ENCODE measurements at regions not wholly inside any gene's neighbourhood (a gene's known extent, or its start where the extent isn't known, plus 50 kb on each side); places are given as distances from the start of the nearest gene placed in this dataset.

GRCh38 chr4:188658958-188659522 is 519.8 kb downstream of the TRIML1 start:
- TF ChIP-seq, protein P1, sequence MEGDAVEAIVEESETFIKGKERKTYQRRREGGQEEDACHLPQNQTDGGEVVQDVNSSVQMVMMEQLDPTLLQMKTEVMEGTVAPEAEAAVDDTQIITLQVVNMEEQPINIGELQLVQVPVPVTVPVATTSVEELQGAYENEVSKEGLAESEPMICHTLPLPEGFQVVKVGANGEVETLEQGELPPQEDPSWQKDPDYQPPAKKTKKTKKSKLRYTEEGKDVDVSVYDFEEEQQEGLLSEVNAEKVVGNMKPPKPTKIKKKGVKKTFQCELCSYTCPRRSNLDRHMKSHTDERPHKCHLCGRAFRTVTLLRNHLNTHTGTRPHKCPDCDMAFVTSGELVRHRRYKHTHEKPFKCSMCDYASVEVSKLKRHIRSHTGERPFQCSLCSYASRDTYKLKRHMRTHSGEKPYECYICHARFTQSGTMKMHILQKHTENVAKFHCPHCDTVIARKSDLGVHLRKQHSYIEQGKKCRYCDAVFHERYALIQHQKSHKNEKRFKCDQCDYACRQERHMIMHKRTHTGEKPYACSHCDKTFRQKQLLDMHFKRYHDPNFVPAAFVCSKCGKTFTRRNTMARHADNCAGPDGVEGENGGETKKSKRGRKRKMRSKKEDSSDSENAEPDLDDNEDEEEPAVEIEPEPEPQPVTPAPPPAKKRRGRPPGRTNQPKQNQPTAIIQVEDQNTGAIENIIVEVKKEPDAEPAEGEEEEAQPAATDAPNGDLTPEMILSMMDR (IDR thresholded peaks at IDR 0.05; ENCODE audit: low read depth, low read length, poor library complexity, severe bottlenecking), result no peak
- no peak for TF ChIP-seq EZH2phosphoT487 (IDR thresholded peaks at IDR 0.05; ENCODE audit: borderline replicate concordance, low read length)
- Histone ChIP-seq H3K79me2 (ENCODE audit: control insufficient read depth, low read length) (no peaks in the 10 kb centered on the region), H3K27ac (ENCODE audit: low read depth, low read length) (no peak overlapping the region), H3K4me2 (ENCODE audit: low read length) (no peak overlapping the region), H4K20me1 (ENCODE audit: control insufficient read depth, insufficient read depth, low read depth, low read length) (no peaks in the 10 kb centered on the region), H3K9me3 (ENCODE audit: control insufficient read depth, insufficient read depth, low read length) (peaks cover 4% of the 10 kb centered on the region; the same call in 1 of the 2 replicates), H3K27me3 (ENCODE audit: control insufficient read depth, low read length) (no peaks in the 10 kb centered on the region), H3F3A (ENCODE audit: control insufficient read depth, insufficient read depth) (no peaks in the 10 kb centered on the region), H3K4me1 (ENCODE audit: control insufficient read depth, low read length) (no peaks in the 10 kb centered on the region), H3K36me3 (ENCODE audit: control insufficient read depth, low read length) (no peaks in the 10 kb centered on the region), H3K9me2 (replicated peaks; ENCODE audit: control insufficient read depth, low read length) (no peaks in the 10 kb centered on the region), H3K4me3 (ENCODE audit: low read length) (no peak overlapping the region)

DNA sequence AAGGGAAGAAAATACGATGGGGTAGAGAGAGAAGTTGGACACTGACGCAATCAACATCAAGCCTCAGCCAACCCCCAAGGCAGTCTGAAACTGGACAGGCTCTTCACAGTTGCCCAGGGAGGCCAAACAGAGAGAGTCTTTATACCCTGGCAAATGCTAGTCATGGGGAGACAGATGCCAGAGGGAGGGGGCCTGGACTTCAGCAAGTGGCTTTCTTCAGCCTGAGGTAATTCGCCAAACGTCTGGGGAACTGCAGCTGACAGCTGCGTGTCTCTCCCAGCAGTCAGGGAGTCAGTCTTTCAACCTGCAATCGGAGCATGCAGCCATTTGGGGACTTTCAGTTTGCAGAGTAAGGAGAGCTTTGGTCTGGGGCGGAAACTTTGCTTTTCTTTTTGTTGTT is 521.6 kb downstream of the TRIML1 start:
- Histone ChIP-seq H3K9me2 (replicated peaks; ENCODE audit: control insufficient read depth, low read length) (no peaks in the 10 kb centered on the region), H3K27ac (ENCODE audit: low read depth, low read length) (no peak overlapping the region), H3K36me3 (ENCODE audit: control insufficient read depth, low read length) (no peaks in the 10 kb centered on the region), H3K4me1 (ENCODE audit: control insufficient read depth, low read length) (no peaks in the 10 kb centered on the region), H3F3A (ENCODE audit: control insufficient read depth, insufficient read depth) (no peaks in the 10 kb centered on the region), H3K4me2 (ENCODE audit: low read length) (no peak overlapping the region), H3K4me3 (ENCODE audit: low read length) (no peak overlapping the region), H3K27me3 (ENCODE audit: control insufficient read depth, low read length) (no peaks in the 10 kb centered on the region), H4K20me1 (ENCODE audit: control insufficient read depth, insufficient read depth, low read depth, low read length) (no peaks in the 10 kb centered on the region), H3K9me3 (ENCODE audit: control insufficient read depth, insufficient read depth, low read length) (peaks cover 4% of the 10 kb centered on the region; the same call in 1 of the 2 replicates), H3K79me2 (ENCODE audit: control insufficient read depth, low read length) (no peaks in the 10 kb centered on the region)
- no peak for TF ChIP-seq EZH2phosphoT487 (IDR thresholded peaks at IDR 0.05; ENCODE audit: borderline replicate concordance, low read length)

GRCh38 chr4:188661502-188661901 is 522.3 kb downstream of the TRIML1 start:
- Histone ChIP-seq H3K4me1 (ENCODE audit: control insufficient read depth, low read length) (no peaks in the 10 kb centered on the region), H3K27me3 (ENCODE audit: control insufficient read depth, low read length) (no peaks in the 10 kb centered on the region), H3K79me2 (ENCODE audit: control insufficient read depth, low read length) (no peaks in the 10 kb centered on the region), H3K4me3 (ENCODE audit: low read length) (no peak overlapping the region), H3K27ac (ENCODE audit: low read depth, low read length) (no peak overlapping the region), H3K9me3 (ENCODE audit: control insufficient read depth, insufficient read depth, low read length) (peaks cover 4% of the 10 kb centered on the region; the same call in 1 of the 2 replicates), H3K36me3 (ENCODE audit: control insufficient read depth, low read length) (no peaks in the 10 kb centered on the region), H3F3A (ENCODE audit: control insufficient read depth, insufficient read depth) (no peaks in the 10 kb centered on the region), H4K20me1 (ENCODE audit: control insufficient read depth, insufficient read depth, low read depth, low read length) (no peaks in the 10 kb centered on the region), H3K9me2 (replicated peaks; ENCODE audit: control insufficient read depth, low read length) (no peaks in the 10 kb centered on the region), H3K4me2 (ENCODE audit: low read length) (no peak overlapping the region)
- TF ChIP-seq, protein P1 (IDR thresholded peaks at IDR 0.05; ENCODE audit: low read depth, low read length, poor library complexity, severe bottlenecking), result no peak
- TF ChIP-seq EZH2phosphoT487 (IDR thresholded peaks at IDR 0.05; ENCODE audit: borderline replicate concordance, low read length), result no peak

GRCh38 chr4:188663369-188663768 is 524.1 kb downstream of the TRIML1 start:
- H3F3A ChIP-seq (ENCODE audit: control insufficient read depth, insufficient read depth), result no peaks in the 10 kb centered on the region
- H3K4me1 ChIP-seq (ENCODE audit: control insufficient read depth, low read length), result no peaks in the 10 kb centered on the region
- no peaks in the 10 kb centered on the region for H4K20me1 ChIP-seq (ENCODE audit: control insufficient read depth, insufficient read depth, low read depth, low read length)
- no peak overlapping the region for H3K4me3 ChIP-seq (ENCODE audit: low read length)
- H3K9me2 ChIP-seq (replicated peaks; ENCODE audit: control insufficient read depth, low read length), result no peaks in the 10 kb centered on the region
- no peaks in the 10 kb centered on the region for H3K79me2 ChIP-seq (ENCODE audit: control insufficient read depth, low read length)
- H3K9me3 ChIP-seq (ENCODE audit: control insufficient read depth, insufficient read depth, low read length), result peaks cover 4% of the 10 kb centered on the region; the same call in 1 of the 2 replicates
- TF ChIP-seq, protein P1 (IDR thresholded peaks at IDR 0.05; ENCODE audit: low read depth, low read length, poor library complexity, severe bottlenecking), result no peak
- TF ChIP-seq EZH2phosphoT487 (IDR thresholded peaks at IDR 0.05; ENCODE audit: borderline replicate concordance, low read length), result no peak
- no peak overlapping the region for H3K27ac ChIP-seq (ENCODE audit: low read depth, low read length)
- H3K27me3 ChIP-seq (ENCODE audit: control insufficient read depth, low read length), result no peaks in the 10 kb centered on the region
- no peaks in the 10 kb centered on the region for H3K36me3 ChIP-seq (ENCODE audit: control insufficient read depth, low read length)
- no peak overlapping the region for H3K4me2 ChIP-seq (ENCODE audit: low read length)

Data from DOHH2 (cell line).